ENCODE measurements at regions not wholly inside any gene's neighbourhood (a gene's known extent, or its start where the extent isn't known, plus 50 kb on each side); places are given as distances from the start of the nearest gene placed in this dataset.

- no peak for TF ChIP-seq POLR2AphosphoS5 (IDR thresholded peaks at IDR 0.05; ENCODE audit: low read depth, low read length)
- no peak for TF ChIP-seq POLR2A (IDR thresholded peaks at IDR 0.05; ENCODE audit: low read depth, low read length)
- no peak for TF ChIP-seq TAF1 (IDR thresholded peaks at IDR 0.05; ENCODE audit: borderline replicate concordance, low read depth, low read length)
These were observed 326.3 kb downstream of the CHL1 start for GRCh38 chr3:522888-523287.
